Activated B cell treated with CpG ODN at 0.5 μM for 24 hours (primary cell): ENCODE measurements at regions not wholly inside any gene's neighbourhood (a gene's known extent, or its start where the extent isn't known, plus 50 kb on each side); places are given as distances from the start of the nearest gene placed in this dataset.

Experiments
- ATAC-seq: fragments of 200-7000 bp; cut with Tn5 transposase; one replicate; pipeline ENCODE4 v1.10.0; 2021; ENCODE audit warnings: low read depth, mild to moderate bottlenecking, moderate library complexity
- CTCF ChIA-PET: fragments of 350-600 bp; sonication (Branson Sonifier 250); formaldehyde crosslinking; loops from one replicate; lab custom pipeline; 2021; ENCODE audit warnings: antibody characterized with exemption; lab: Charles Lee
- POLR2A ChIA-PET: fragments of 350-600 bp; sonication (Branson Sonifier 250); formaldehyde crosslinking; loops from one replicate; lab custom pipeline; 2021; ENCODE audit warnings: antibody characterized with exemption; lab: Charles Lee
- DNase-seq: peaks from one replicate; pipeline ENCODE4 v3.0.0; 2022
- H3K27ac Mint-ChIP-seq: one replicate; pipeline ENCODE4 v1.8.0; 2020; ENCODE audit warnings: mixed read lengths
- H3K27me3 Mint-ChIP-seq: one replicate; pipeline ENCODE4 v1.8.0; 2021; ENCODE audit warnings: mixed read lengths
- H3K36me3 Mint-ChIP-seq: one replicate; pipeline ENCODE4 v1.8.0; 2021; ENCODE audit warnings: low read depth, mixed read lengths
- H3K4me1 Mint-ChIP-seq: one replicate; pipeline ENCODE4 v1.8.0; 2021; ENCODE audit warnings: mixed read lengths
- H3K4me3 Mint-ChIP-seq: one replicate; pipeline ENCODE4 v1.8.0; 2020; ENCODE audit warnings: mild to moderate bottlenecking, mixed read lengths
- H3K9me3 Mint-ChIP-seq: one replicate; pipeline ENCODE4 v1.8.0; 2020; ENCODE audit warnings: mixed read lengths
- intact Hi-C: fragments of 100-400 bp; cut with micrococcal nuclease; formaldehyde crosslinking; loops from one replicate; pipeline ENCODE4 v1.15.1; 2024
- TF ChIP-seq, protein P1 (sequence below): fragments of 200-600 bp; IDR thresholded peaks from one replicate; pipeline ENCODE4 v1.8.0; 2022; ENCODE audit warnings: antibody characterized with exemption, mild to moderate bottlenecking

GRCh38 chr14:89025561-89026236 is 201.2 kb downstream of the TTC8 start:
- ATAC-seq: no peak
- ChIA-PET CTCF (interaction anchor here (0.6 to 3.4 kb wide), 3 partner anchors 358 to 890 kb away, joined by 3 to 22 read pairs (median 14); no protein-coding TSS in a partner anchor), POLR2A (no interaction called here)
- no peak for DNase-seq
- TF ChIP-seq, protein P1, sequence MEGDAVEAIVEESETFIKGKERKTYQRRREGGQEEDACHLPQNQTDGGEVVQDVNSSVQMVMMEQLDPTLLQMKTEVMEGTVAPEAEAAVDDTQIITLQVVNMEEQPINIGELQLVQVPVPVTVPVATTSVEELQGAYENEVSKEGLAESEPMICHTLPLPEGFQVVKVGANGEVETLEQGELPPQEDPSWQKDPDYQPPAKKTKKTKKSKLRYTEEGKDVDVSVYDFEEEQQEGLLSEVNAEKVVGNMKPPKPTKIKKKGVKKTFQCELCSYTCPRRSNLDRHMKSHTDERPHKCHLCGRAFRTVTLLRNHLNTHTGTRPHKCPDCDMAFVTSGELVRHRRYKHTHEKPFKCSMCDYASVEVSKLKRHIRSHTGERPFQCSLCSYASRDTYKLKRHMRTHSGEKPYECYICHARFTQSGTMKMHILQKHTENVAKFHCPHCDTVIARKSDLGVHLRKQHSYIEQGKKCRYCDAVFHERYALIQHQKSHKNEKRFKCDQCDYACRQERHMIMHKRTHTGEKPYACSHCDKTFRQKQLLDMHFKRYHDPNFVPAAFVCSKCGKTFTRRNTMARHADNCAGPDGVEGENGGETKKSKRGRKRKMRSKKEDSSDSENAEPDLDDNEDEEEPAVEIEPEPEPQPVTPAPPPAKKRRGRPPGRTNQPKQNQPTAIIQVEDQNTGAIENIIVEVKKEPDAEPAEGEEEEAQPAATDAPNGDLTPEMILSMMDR: no peak
- H3K27me3 Mint-ChIP-seq: peaks cover 54% of the 10 kb centered on the region
- no peaks in the 10 kb centered on the region for H3K36me3 Mint-ChIP-seq
- H3K9me3 Mint-ChIP-seq: no peaks in the 10 kb centered on the region
- H3K4me3 Mint-ChIP-seq: no peak overlapping the region
- peaks cover 3% of the 10 kb centered on the region for H3K4me1 Mint-ChIP-seq
- intact Hi-C loops: loop anchor here (5.0 to 10.0 kb wide), 4 partner anchors 358 to 1209 kb away; partner anchors contain the start of gene FOXN3
- H3K27ac Mint-ChIP-seq: no peak overlapping the region

DNA sequence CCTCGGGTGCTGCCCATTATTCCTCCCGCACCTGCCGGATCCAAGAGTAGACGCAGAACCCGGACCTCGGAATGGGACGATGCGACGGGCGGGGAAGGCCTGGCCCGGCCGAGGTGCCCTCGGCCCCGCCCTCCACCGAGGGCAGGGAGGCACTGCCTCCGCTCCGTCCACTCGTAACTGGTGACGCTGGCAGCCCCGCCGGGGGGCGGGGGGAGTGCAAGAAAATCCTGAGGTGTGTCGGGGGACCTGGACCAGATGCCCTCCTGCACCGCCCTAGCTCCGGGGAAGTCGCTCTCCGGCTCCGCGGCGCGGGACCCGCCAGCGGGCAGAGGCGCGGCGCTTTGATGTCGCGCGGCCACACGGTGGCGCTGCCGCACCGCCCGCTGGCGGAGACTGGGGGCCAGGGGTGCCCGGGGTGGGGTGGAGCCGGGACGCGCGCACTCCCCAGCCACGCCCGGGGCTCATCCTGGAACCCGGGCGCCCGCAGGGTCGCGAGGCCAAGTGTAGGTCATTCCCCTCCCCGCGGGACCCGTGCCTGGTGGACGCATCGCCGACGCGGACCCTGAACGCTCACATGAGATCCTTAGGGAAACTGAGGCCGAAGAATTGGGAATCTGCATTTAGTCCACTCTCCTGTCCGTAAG is 202.8 kb downstream of the TTC8 start:
- intact Hi-C loops: loop anchor here (1.0 to 10.0 kb wide), 7 partner anchors 360 to 1208 kb away; partner anchors contain the start of gene FOXN3
- peak; percentile 67 for DNase-seq
- TF ChIP-seq, protein P1: peak; percentile 54
- H3K27ac Mint-ChIP-seq: no peak overlapping the region
- H3K27me3 Mint-ChIP-seq: peaks cover 41% of the 10 kb centered on the region
- ChIA-PET POLR2A (no interaction called here), CTCF (interaction anchor here (0.6 to 3.4 kb wide), 16 partner anchors 15 to 1209 kb away, joined by 3 to 22 read pairs (median 4); no protein-coding TSS in a partner anchor)
- H3K4me1 Mint-ChIP-seq: peaks cover 3% of the 10 kb centered on the region
- no peaks in the 10 kb centered on the region for H3K36me3 Mint-ChIP-seq
- peak; percentile 92 for ATAC-seq
- H3K4me3 Mint-ChIP-seq: peak overlapping the region; percentile 65
- no peaks in the 10 kb centered on the region for H3K9me3 Mint-ChIP-seq

- Mint-ChIP-seq H3K27ac (no peak overlapping the region), H3K4me1 (peaks cover 3% of the 10 kb centered on the region), H3K4me3 (no peak overlapping the region), H3K9me3 (no peaks in the 10 kb centered on the region), H3K36me3 (no peaks in the 10 kb centered on the region), H3K27me3 (peaks cover 29% of the 10 kb centered on the region)
- intact Hi-C loops: loop anchor here (5.0 to 10.0 kb wide), 4 partner anchors 361 to 1206 kb away; partner anchors contain the start of gene FOXN3
- POLR2A ChIA-PET: no interaction called here
- DNase-seq (no peak), ATAC-seq (no peak)
- TF ChIP-seq, protein P1: no peak
- CTCF ChIA-PET: interaction anchor here (0.8 to 3.4 kb wide), 4 partner anchors 12 to 894 kb away, joined by 3 to 22 read pairs (median 5); no protein-coding TSS in a partner anchor
These were observed 204.1 kb downstream of the TTC8 start for GRCh38 chr14:89028462-89029134.

DNA sequence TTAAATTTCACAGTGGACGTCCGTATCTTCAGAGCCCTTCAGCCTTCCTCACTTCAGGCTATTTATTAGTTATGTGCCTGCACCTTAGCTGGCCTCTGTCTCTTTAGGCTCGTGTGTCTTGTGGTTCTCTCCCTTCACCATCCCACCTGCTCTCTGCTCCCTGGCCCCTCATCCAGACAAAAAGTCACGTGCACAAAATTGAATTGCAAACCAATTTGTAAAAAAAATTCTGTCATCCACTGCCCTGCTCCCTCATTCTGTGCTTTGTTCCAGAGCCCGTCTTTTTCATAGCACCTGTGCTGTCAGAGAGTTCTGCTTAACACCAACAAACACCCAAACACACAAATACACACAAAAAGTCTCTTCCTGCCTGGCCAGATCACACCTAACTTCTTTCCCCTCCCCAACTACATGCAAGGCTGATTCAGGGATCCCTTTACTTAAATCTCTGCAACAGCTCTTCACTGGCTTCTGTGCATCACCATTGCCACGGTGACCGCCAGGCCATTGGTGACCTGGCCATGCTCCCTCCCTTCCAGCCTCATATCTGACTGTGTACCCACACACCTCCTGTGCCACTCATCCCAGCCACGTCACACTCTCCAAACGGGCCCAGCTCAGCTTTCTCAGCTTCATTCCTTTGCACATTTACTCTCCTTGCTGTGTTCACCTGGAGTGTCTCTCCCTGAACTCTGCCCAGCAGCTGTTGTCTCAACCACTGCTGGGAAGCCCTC is 205.7 kb downstream of the TTC8 start:
- intact Hi-C loops: loop anchor here (5.0 to 10.0 kb wide), 4 partner anchors 363 to 1205 kb away; partner anchors contain the start of gene FOXN3
- DNase-seq (no peak), ATAC-seq (no peak)
- Mint-ChIP-seq H3K4me1 (peaks cover 3% of the 10 kb centered on the region), H3K9me3 (no peaks in the 10 kb centered on the region), H3K4me3 (no peak overlapping the region), H3K27ac (no peak overlapping the region), H3K36me3 (no peaks in the 10 kb centered on the region), H3K27me3 (peaks cover 26% of the 10 kb centered on the region)
- ChIA-PET CTCF (interaction anchor here (1.0 kb wide), 1 partner anchor 888 kb away, joined by 3 read pairs; no protein-coding TSS in a partner anchor), POLR2A (no interaction called here)
- TF ChIP-seq, protein P1: no peak
